Skeletal muscle satellite cell (primary cell): ENCODE measurements at regions not wholly inside any gene's neighbourhood (a gene's known extent, or its start where the extent isn't known, plus 50 kb on each side); places are given as distances from the start of the nearest gene placed in this dataset.

Experiments used
- H3K27me3 ChIP-seq: 2 replicates; pipeline ENCODE4 v1.7.0; 2013; ENCODE audit warnings: low read length; ENCODE audit not compliant: control insufficient read depth, insufficient read depth
- H3K36me3 ChIP-seq: 2 replicates; pipeline ENCODE4 v1.7.0; 2013; ENCODE audit warnings: mild to moderate bottlenecking, control low read depth, low read length; ENCODE audit not compliant: insufficient read depth
- H3K4me1 ChIP-seq: 2 replicates; pipeline ENCODE4 v1.7.0; 2013; ENCODE audit warnings: low read length; ENCODE audit not compliant: control insufficient read depth, insufficient read depth
- H3K4me2 ChIP-seq: 2 replicates; pipeline ENCODE4 v1.7.0; 2013; ENCODE audit warnings: mild to moderate bottlenecking, low read length
- H3K4me3 ChIP-seq: 2 replicates; pipeline ENCODE4 v1.7.0; 2013; ENCODE audit warnings: low read length
- H3K9ac ChIP-seq: 2 replicates; pipeline ENCODE4 v1.7.0; 2013; ENCODE audit warnings: mild to moderate bottlenecking, low read depth, low read length, moderate library complexity
- H3K9me3 ChIP-seq: replicated peaks from 2 replicates; pipeline ENCODE4 v1.7.0; 2013; ENCODE audit warnings: mild to moderate bottlenecking, control low read depth, low read length

GRCh38 chr4:152099555-152099954 is 338.7 kb upstream of the GATB start:
- Histone ChIP-seq H3K27me3 (no peaks in the 10 kb centered on the region), H3K4me3 (no peak overlapping the region), H3K4me1 (no peaks in the 10 kb centered on the region)

GRCh38 chr4:152099061-152099425 is 338.2 kb upstream of the GATB start:
- H3K4me3 ChIP-seq = no peak overlapping the region
- H3K27me3 ChIP-seq = peaks cover 2% of the 10 kb centered on the region
- H3K9ac ChIP-seq = no peak overlapping the region
- no peak overlapping the region for H3K4me2 ChIP-seq
- H3K36me3 ChIP-seq = no peaks in the 10 kb centered on the region
- no peaks in the 10 kb centered on the region for H3K4me1 ChIP-seq
- no peaks in the 10 kb centered on the region for H3K9me3 ChIP-seq

More at GRCh38 chr4:152099555-152099954, 338.7 kb upstream of the GATB start:
- Histone ChIP-seq H3K4me2 (no peak overlapping the region), H3K9ac (no peak overlapping the region), H3K36me3 (no peaks in the 10 kb centered on the region), H3K9me3 (no peaks in the 10 kb centered on the region)

GRCh38 chr4:152098365-152099060 is 337.7 kb upstream of the GATB start:
- no peak overlapping the region for H3K4me3 ChIP-seq
- H3K4me2 ChIP-seq = no peak overlapping the region
- no peaks in the 10 kb centered on the region for H3K4me1 ChIP-seq
- no peaks in the 10 kb centered on the region for H3K36me3 ChIP-seq
- H3K9ac ChIP-seq = no peak overlapping the region
- no peaks in the 10 kb centered on the region for H3K9me3 ChIP-seq
- H3K27me3 ChIP-seq = peaks cover 2% of the 10 kb centered on the region

DNA sequence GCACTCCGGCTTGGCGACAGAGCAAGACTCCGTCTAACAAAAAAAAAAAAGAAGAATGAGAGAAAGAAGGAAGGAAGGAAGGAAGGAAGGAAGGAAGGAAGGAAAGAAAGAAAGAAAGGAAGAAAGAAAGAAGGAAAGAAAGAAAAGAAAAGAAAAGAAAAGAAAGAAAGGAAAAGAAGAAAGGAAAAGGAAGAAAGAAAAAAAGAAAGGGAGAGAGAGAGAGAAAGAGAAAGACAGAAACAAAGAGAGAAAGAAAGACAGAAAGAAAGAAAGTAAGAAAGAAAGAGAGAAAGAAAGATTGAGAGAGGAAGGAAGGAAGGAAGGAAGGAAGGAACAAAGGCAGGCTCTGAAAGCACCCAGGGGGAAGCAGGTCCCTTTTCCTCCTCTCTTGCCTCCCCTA is 336.6 kb upstream of the GATB start:
- H3K36me3 ChIP-seq = no peaks in the 10 kb centered on the region
- H3K27me3 ChIP-seq = peaks cover 2% of the 10 kb centered on the region
- no peak overlapping the region for H3K4me3 ChIP-seq
- no peak overlapping the region for H3K9ac ChIP-seq
- no peaks in the 10 kb centered on the region for H3K9me3 ChIP-seq
- H3K4me1 ChIP-seq = no peaks in the 10 kb centered on the region
- no peak overlapping the region for H3K4me2 ChIP-seq

- Histone ChIP-seq H3K4me3 (no peak overlapping the region), H3K36me3 (no peaks in the 10 kb centered on the region), H3K9me3 (no peaks in the 10 kb centered on the region), H3K4me1 (no peaks in the 10 kb centered on the region), H3K4me2 (no peak overlapping the region), H3K27me3 (peaks cover 2% of the 10 kb centered on the region), H3K9ac (no peak overlapping the region)
These were observed 334.9 kb upstream of the GATB start for GRCh38 chr4:152095701-152096070.

- Histone ChIP-seq H3K36me3 (no peaks in the 10 kb centered on the region), H3K9me3 (no peaks in the 10 kb centered on the region), H3K4me3 (no peak overlapping the region), H3K27me3 (peaks cover 2% of the 10 kb centered on the region), H3K4me2 (no peak overlapping the region), H3K4me1 (no peaks in the 10 kb centered on the region), H3K9ac (no peak overlapping the region)
These were observed 334.3 kb upstream of the GATB start for GRCh38 chr4:152094970-152095700.

GRCh38 chr4:152091405-152091804 is 330.6 kb upstream of the GATB start:
- no peaks in the 10 kb centered on the region for H3K4me1 ChIP-seq
- H3K27me3 ChIP-seq = peaks cover 2% of the 10 kb centered on the region
- H3K9me3 ChIP-seq = no peaks in the 10 kb centered on the region
- no peaks in the 10 kb centered on the region for H3K36me3 ChIP-seq
- H3K9ac ChIP-seq = no peak overlapping the region
- no peak overlapping the region for H3K4me3 ChIP-seq
- no peak overlapping the region for H3K4me2 ChIP-seq

GRCh38 chr4:152090543-152090942 is 329.7 kb upstream of the GATB start:
- H3K9ac ChIP-seq = no peak overlapping the region
- no peaks in the 10 kb centered on the region for H3K36me3 ChIP-seq
- H3K9me3 ChIP-seq = no peaks in the 10 kb centered on the region
- no peaks in the 10 kb centered on the region for H3K4me1 ChIP-seq
- no peak overlapping the region for H3K4me3 ChIP-seq
- H3K4me2 ChIP-seq = no peak overlapping the region
- peaks cover 2% of the 10 kb centered on the region for H3K27me3 ChIP-seq

DNA sequence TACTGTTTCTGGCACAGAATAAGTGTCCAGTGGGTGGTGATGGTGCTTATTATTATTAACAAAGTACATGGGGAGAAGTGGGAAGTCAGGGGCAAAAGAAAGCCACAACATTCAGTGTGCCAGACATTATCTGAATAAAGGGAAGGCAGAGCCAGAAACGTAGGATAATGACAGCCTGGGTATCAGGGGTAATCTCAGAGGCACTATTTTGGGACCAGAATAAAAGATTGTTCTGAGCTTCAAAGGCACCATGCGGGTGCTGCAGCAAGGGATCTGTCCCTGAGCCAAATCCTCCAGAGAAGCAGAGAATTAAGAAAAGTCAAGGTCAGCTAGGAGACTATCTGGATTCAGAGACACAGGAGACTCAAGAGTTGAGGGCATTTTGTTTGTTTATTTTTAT is 328.8 kb upstream of the GATB start:
- Histone ChIP-seq H3K27me3 (peaks cover 9% of the 10 kb centered on the region), H3K4me2 (no peak overlapping the region), H3K36me3 (no peaks in the 10 kb centered on the region), H3K4me1 (no peaks in the 10 kb centered on the region), H3K9me3 (no peaks in the 10 kb centered on the region), H3K9ac (no peak overlapping the region), H3K4me3 (no peak overlapping the region)

DNA sequence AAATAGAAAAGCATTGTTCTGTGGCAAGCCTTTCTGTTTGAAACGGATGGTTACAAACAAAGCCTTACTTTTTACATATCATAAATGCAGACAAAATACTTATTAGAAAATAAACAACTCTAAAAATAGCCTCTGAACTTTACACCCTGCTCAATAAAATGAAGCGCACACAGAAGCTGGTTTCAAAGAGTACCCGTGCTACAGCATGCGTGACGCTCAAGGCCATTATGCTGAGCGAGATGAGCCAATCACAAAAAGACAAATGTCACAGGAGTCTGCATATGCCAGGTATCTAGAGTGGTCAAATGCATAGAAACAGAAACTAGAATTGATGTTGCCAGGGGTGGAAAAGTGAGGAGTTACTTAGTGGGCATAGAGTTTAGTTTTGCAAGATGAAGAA is 326.5 kb upstream of the GATB start:
- Histone ChIP-seq H3K9ac (no peak overlapping the region), H3K4me2 (no peak overlapping the region), H3K4me3 (no peak overlapping the region), H3K9me3 (no peaks in the 10 kb centered on the region), H3K27me3 (peaks cover 10% of the 10 kb centered on the region), H3K36me3 (no peaks in the 10 kb centered on the region), H3K4me1 (no peaks in the 10 kb centered on the region)

DNA sequence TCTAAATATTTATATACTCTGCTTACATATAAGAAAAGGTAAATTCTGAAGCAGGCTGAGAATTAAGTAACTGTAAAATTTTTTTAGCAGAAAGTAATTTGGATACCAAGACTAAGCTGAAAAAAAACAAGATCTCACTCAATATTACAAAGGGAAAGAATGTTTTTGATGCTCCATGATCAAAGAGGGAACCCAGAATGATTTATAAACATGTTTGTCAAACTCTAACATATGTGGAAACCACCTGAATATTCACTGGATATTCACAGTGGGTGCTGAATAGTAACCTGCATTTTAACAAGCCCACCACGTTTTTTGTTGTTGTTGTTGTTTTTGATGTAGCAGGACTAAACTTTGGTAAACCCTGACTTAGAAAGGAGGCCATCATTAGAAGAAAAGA is 324.9 kb upstream of the GATB start:
- Histone ChIP-seq H3K4me2 (no peak overlapping the region), H3K4me3 (no peak overlapping the region), H3K27me3 (peaks cover 10% of the 10 kb centered on the region), H3K4me1 (no peaks in the 10 kb centered on the region), H3K9ac (no peak overlapping the region), H3K36me3 (no peaks in the 10 kb centered on the region), H3K9me3 (no peaks in the 10 kb centered on the region)

GRCh38 chr4:152083338-152083737 is 322.5 kb upstream of the GATB start:
- no peaks in the 10 kb centered on the region for H3K4me1 ChIP-seq
- peaks cover 10% of the 10 kb centered on the region for H3K27me3 ChIP-seq
- H3K9ac ChIP-seq = no peak overlapping the region
- no peaks in the 10 kb centered on the region for H3K9me3 ChIP-seq
- no peak overlapping the region for H3K4me3 ChIP-seq
- H3K36me3 ChIP-seq = no peaks in the 10 kb centered on the region
- H3K4me2 ChIP-seq = no peak overlapping the region
